ENCODE measurements at regions not wholly inside any gene's neighbourhood (a gene's known extent, or its start where the extent isn't known, plus 50 kb on each side); places are given as distances from the start of the nearest gene placed in this dataset.
"Not testable (repeated sequence)": the region's sequence is repeated elsewhere in the genome, so short reads cannot be mapped to it uniquely, and the experiment has no call there.

- H3K36me3 Mint-ChIP-seq (ENCODE audit: low read depth); H3K9me3 Mint-ChIP-seq; H3K4me1 Mint-ChIP-seq (ENCODE audit: low read depth); H3K27me3 Mint-ChIP-seq (ENCODE audit: low read depth): not testable (repeated sequence)
- Mint-ChIP-seq H3K27ac (peak overlapping the region; percentile 41), H3K4me3 (peak overlapping the region; percentile 27)
- peak; percentile 65 for DNase-seq (ENCODE audit: low spot score)
These were observed 137.4 kb upstream of the PTPN20 start for GRCh38 chr10:46773897-46774236.

GRCh38 chr10:46774366-46774765 lies 136.9 kb upstream of the PTPN20 start:
- not testable (repeated sequence) for H3K4me1 Mint-ChIP-seq (ENCODE audit: low read depth); DNase-seq (ENCODE audit: low spot score); H3K9me3 Mint-ChIP-seq; H3K27me3 Mint-ChIP-seq (ENCODE audit: low read depth); H3K4me3 Mint-ChIP-seq; H3K27ac Mint-ChIP-seq; H3K36me3 Mint-ChIP-seq (ENCODE audit: low read depth)

- not testable (repeated sequence) for DNase-seq (ENCODE audit: low spot score); H3K27me3 Mint-ChIP-seq (ENCODE audit: low read depth); H3K9me3 Mint-ChIP-seq; H3K36me3 Mint-ChIP-seq (ENCODE audit: low read depth); H3K27ac Mint-ChIP-seq; H3K4me1 Mint-ChIP-seq (ENCODE audit: low read depth); H3K4me3 Mint-ChIP-seq
These were observed 136.1 kb upstream of the PTPN20 start for GRCh38 chr10:46774945-46775667.

- not testable (repeated sequence) for H3K36me3 Mint-ChIP-seq (ENCODE audit: low read depth); H3K4me1 Mint-ChIP-seq (ENCODE audit: low read depth); H3K9me3 Mint-ChIP-seq; DNase-seq (ENCODE audit: low spot score); H3K27me3 Mint-ChIP-seq (ENCODE audit: low read depth); H3K27ac Mint-ChIP-seq; H3K4me3 Mint-ChIP-seq
These were observed 135.6 kb upstream of the PTPN20 start for GRCh38 chr10:46775668-46776059.

- H3K27me3 Mint-ChIP-seq (ENCODE audit: low read depth); H3K9me3 Mint-ChIP-seq; H3K36me3 Mint-ChIP-seq (ENCODE audit: low read depth); H3K4me3 Mint-ChIP-seq; H3K27ac Mint-ChIP-seq; DNase-seq (ENCODE audit: low spot score): not testable (repeated sequence)
- peaks cover 29% of the 10 kb centered on the region for H3K4me1 Mint-ChIP-seq (ENCODE audit: low read depth)
These were observed 131.7 kb upstream of the PTPN20 start for GRCh38 chr10:46779571-46779970.

- H3K36me3 Mint-ChIP-seq (ENCODE audit: low read depth); H3K27me3 Mint-ChIP-seq (ENCODE audit: low read depth); DNase-seq (ENCODE audit: low spot score); H3K9me3 Mint-ChIP-seq: not testable (repeated sequence)
- peak overlapping the region; percentile 38 for H3K4me3 Mint-ChIP-seq
- peaks cover 32% of the 10 kb centered on the region for H3K4me1 Mint-ChIP-seq (ENCODE audit: low read depth)
- H3K27ac Mint-ChIP-seq = peak overlapping the region; percentile 60
These were observed 131.1 kb upstream of the PTPN20 start for GRCh38 chr10:46780164-46780563.

- H3K27me3 Mint-ChIP-seq (ENCODE audit: low read depth) = not testable (repeated sequence)
These were observed 130.2 kb upstream of the PTPN20 start for GRCh38 chr10:46781001-46781400.

GRCh38 chr10:46782001-46782874 lies 129.0 kb upstream of the PTPN20 start:
- H3K27ac Mint-ChIP-seq = peak overlapping the region; percentile 79
- H3K4me1 Mint-ChIP-seq (ENCODE audit: low read depth) = peaks cover 32% of the 10 kb centered on the region
- not testable (repeated sequence) for H3K36me3 Mint-ChIP-seq (ENCODE audit: low read depth); DNase-seq (ENCODE audit: low spot score); H3K9me3 Mint-ChIP-seq; H3K27me3 Mint-ChIP-seq (ENCODE audit: low read depth)
- peak overlapping the region; percentile 58 for H3K4me3 Mint-ChIP-seq

More at GRCh38 chr10:46781001-46781400, 130.2 kb upstream of the PTPN20 start:
- H3K27ac Mint-ChIP-seq; H3K4me3 Mint-ChIP-seq; H3K36me3 Mint-ChIP-seq (ENCODE audit: low read depth); DNase-seq (ENCODE audit: low spot score); H3K9me3 Mint-ChIP-seq: not testable (repeated sequence)
- peaks cover 34% of the 10 kb centered on the region for H3K4me1 Mint-ChIP-seq (ENCODE audit: low read depth)

- DNase-seq (ENCODE audit: low spot score) = not testable (repeated sequence)
These were observed 126.6 kb upstream of the PTPN20 start for GRCh38 chr10:46784665-46785064.

GRCh38 chr10:46786125-46786517 lies 125.1 kb upstream of the PTPN20 start:
- H3K9me3 Mint-ChIP-seq; DNase-seq (ENCODE audit: low spot score); H3K27me3 Mint-ChIP-seq (ENCODE audit: low read depth); H3K36me3 Mint-ChIP-seq (ENCODE audit: low read depth): not testable (repeated sequence)
- Mint-ChIP-seq H3K4me1 (ENCODE audit: low read depth) (peaks cover 27% of the 10 kb centered on the region), H3K4me3 (peak overlapping the region; percentile 63), H3K27ac (peak overlapping the region; percentile 67)

More at GRCh38 chr10:46784665-46785064, 126.6 kb upstream of the PTPN20 start:
- H3K9me3 Mint-ChIP-seq; H3K27me3 Mint-ChIP-seq (ENCODE audit: low read depth); H3K36me3 Mint-ChIP-seq (ENCODE audit: low read depth); H3K27ac Mint-ChIP-seq: not testable (repeated sequence)
- Mint-ChIP-seq H3K4me1 (ENCODE audit: low read depth) (peaks cover 34% of the 10 kb centered on the region), H3K4me3 (peak overlapping the region; percentile 63)

GRCh38 chr10:46786518-46787320 lies 124.5 kb upstream of the PTPN20 start:
- H3K4me3 Mint-ChIP-seq = peak overlapping the region; percentile 98

GRCh38 chr10:46787321-46787615 lies 124.0 kb upstream of the PTPN20 start:
- Mint-ChIP-seq H3K4me3 (peak overlapping the region; percentile 98), H3K27me3 (ENCODE audit: low read depth) (no peaks in the 10 kb centered on the region), H3K27ac (peak overlapping the region; percentile 97), H3K9me3 (no peaks in the 10 kb centered on the region), H3K36me3 (ENCODE audit: low read depth) (no peaks in the 10 kb centered on the region), H3K4me1 (ENCODE audit: low read depth) (peaks cover 20% of the 10 kb centered on the region)
- DNase-seq (ENCODE audit: low spot score) = peak; percentile 55

More at GRCh38 chr10:46786518-46787320, 124.5 kb upstream of the PTPN20 start:
- H3K27ac Mint-ChIP-seq = peak overlapping the region; percentile 97
- not testable (repeated sequence) for H3K9me3 Mint-ChIP-seq; H3K27me3 Mint-ChIP-seq (ENCODE audit: low read depth); H3K36me3 Mint-ChIP-seq (ENCODE audit: low read depth)
- peaks cover 23% of the 10 kb centered on the region for H3K4me1 Mint-ChIP-seq (ENCODE audit: low read depth)
- peak; percentile 72 for DNase-seq (ENCODE audit: low spot score)

GRCh38 chr10:46792657-46793357 lies 118.4 kb upstream of the PTPN20 start:
- not testable (repeated sequence) for H3K4me3 Mint-ChIP-seq; H3K27me3 Mint-ChIP-seq (ENCODE audit: low read depth); H3K9me3 Mint-ChIP-seq; H3K27ac Mint-ChIP-seq; DNase-seq (ENCODE audit: low spot score)
- Mint-ChIP-seq H3K36me3 (ENCODE audit: low read depth) (peaks cover 14% of the 10 kb centered on the region), H3K4me1 (ENCODE audit: low read depth) (peaks cover 11% of the 10 kb centered on the region)
